Cardiac fibroblast (primary cell): ENCODE measurements at regions not wholly inside any gene's neighbourhood (a gene's known extent, or its start where the extent isn't known, plus 50 kb on each side); places are given as distances from the start of the nearest gene placed in this dataset.

Source experiments
- DNase-seq, 2 donors: peaks; one replicate each; pipeline versions ENCODE4 v3.0.0 to v3.0.0-alpha.2; 2010; ENCODE audit warnings: low read depth in 2 of 2
- H3K4me3 ChIP-seq, 2 donors: replicated peaks in 1 of 2; 1 replicate in 1 of 2; 2 replicates in 1 of 2; pipeline ENCODE4 v1.5.1; 2011; ENCODE audit warnings: low read depth in 2 of 2, low read length in 2 of 2, mild to moderate bottlenecking in 2 of 2, moderate library complexity in 1 of 2
- CTCF ChIP-seq: IDR thresholded peaks from one replicate; pipeline ENCODE4 v1.5.1; 2011; ENCODE audit warnings: low read depth, mild to moderate bottlenecking, low read length, inconsistent platforms

- no peak for DNase-seq
- no peak for TF ChIP-seq CTCF
- no peak overlapping the region for H3K4me3 ChIP-seq
Observed at GRCh38 chr13:93098972-93099371, 127.6 kb upstream of the GPC6 start.

GRCh38 chr13:93101226-93101734, 125.3 kb upstream of the GPC6 start:
- H3K4me3 ChIP-seq = no peak overlapping the region
- no peak for TF ChIP-seq CTCF
- DNase-seq = peak; percentile 7 to 18

GRCh38 chr13:93104270-93104669, 122.3 kb upstream of the GPC6 start:
- no peak for TF ChIP-seq CTCF
- no peak for DNase-seq
- H3K4me3 ChIP-seq = no peak overlapping the region

- peak in 1 of 2 donors; percentile 11 for DNase-seq
- H3K4me3 ChIP-seq = no peak overlapping the region
- TF ChIP-seq CTCF = no peak
Observed at GRCh38 chr13:93108111-93108601, 118.5 kb upstream of the GPC6 start.

- no peak overlapping the region for H3K4me3 ChIP-seq
- peak in 1 of 2 donors; percentile 6 for DNase-seq
- TF ChIP-seq CTCF = no peak
Observed at GRCh38 chr13:93116809-93117208, 109.8 kb upstream of the GPC6 start.

GRCh38 chr13:93118081-93118615, 108.5 kb upstream of the GPC6 start:
- TF ChIP-seq CTCF = no peak
- DNase-seq = peak; percentile 3 to 6
- no peak overlapping the region for H3K4me3 ChIP-seq

GRCh38 chr13:93140912-93141311, 85.7 kb upstream of the GPC6 start:
- no peak overlapping the region for H3K4me3 ChIP-seq
- DNase-seq = no peak
- no peak for TF ChIP-seq CTCF
